H9 (cell line): ENCODE measurements at regions not wholly inside any gene's neighbourhood (a gene's known extent, or its start where the extent isn't known, plus 50 kb on each side); places are given as distances from the start of the nearest gene placed in this dataset.

ENCODE experiments used
- DNase-seq: peaks from one replicate; pipeline ENCODE4 v3.0.0-alpha.2; 2017
- H2AFZ ChIP-seq: one replicate; pipeline ENCODE4 v1.6.1; 2013; ENCODE audit warnings: mild to moderate bottlenecking, low read length, control low read depth, moderate library complexity
- H2AK5ac ChIP-seq: 2 replicates; pipeline ENCODE4 v1.6.1; 2013; ENCODE audit warnings: low read length, control low read depth, mixed read lengths; ENCODE audit not compliant: insufficient read length
- H2BK120ac ChIP-seq: one replicate; pipeline ENCODE4 v1.6.1; 2013; ENCODE audit warnings: low read depth, mild to moderate bottlenecking, low read length, control low read depth, inconsistent platforms; ENCODE audit not compliant: poor library complexity, severe bottlenecking
- H2BK12ac ChIP-seq: 2 replicates; pipeline ENCODE4 v1.6.1; 2013; ENCODE audit warnings: low read length, control low read depth, mixed read lengths, low read depth; ENCODE audit not compliant: insufficient read length
- H2BK15ac ChIP-seq: 2 replicates; pipeline ENCODE4 v1.6.1; 2013; ENCODE audit warnings: low read depth, low read length, control low read depth
- H2BK20ac ChIP-seq: one replicate; pipeline ENCODE4 v1.6.1; 2013; ENCODE audit warnings: low read depth, mild to moderate bottlenecking, low read length, control low read depth, inconsistent platforms; ENCODE audit not compliant: poor library complexity, severe bottlenecking
- H2BK5ac ChIP-seq: 2 replicates; pipeline ENCODE4 v1.6.1; 2013; ENCODE audit warnings: low read length, control low read depth, mixed read lengths; ENCODE audit not compliant: insufficient read length
- H3K14ac ChIP-seq: 2 replicates; pipeline ENCODE4 v1.6.1; 2013; ENCODE audit warnings: low read length, control low read depth; ENCODE audit not compliant: insufficient read depth
- H3K18ac ChIP-seq: 2 replicates; pipeline ENCODE4 v1.6.1; 2013; ENCODE audit warnings: low read depth, mild to moderate bottlenecking, mixed read lengths, low read length, control low read depth; ENCODE audit not compliant: insufficient read length
- H3K23ac ChIP-seq: 2 replicates; pipeline ENCODE4 v1.6.1; 2013; ENCODE audit warnings: low read length, control low read depth, mixed read lengths, low read depth; ENCODE audit not compliant: insufficient read length
- H3K23me2 ChIP-seq: 2 replicates; pipeline ENCODE4 v1.6.1; 2013; ENCODE audit warnings: low read depth, mild to moderate bottlenecking, mixed read lengths, low read length, control low read depth; ENCODE audit not compliant: insufficient read length, poor library complexity, severe bottlenecking
- H3K27ac ChIP-seq: 2 replicates; pipeline ENCODE4 v1.5.1; 2013; ENCODE audit warnings: low read length, control low read depth, mixed read lengths, low read depth; ENCODE audit not compliant: insufficient read length
- H3K27me3 ChIP-seq: 2 replicates; pipeline ENCODE4 v1.6.1; 2013; ENCODE audit warnings: low read length, control low read depth, inconsistent platforms; ENCODE audit not compliant: insufficient read depth
- H3K4ac ChIP-seq: 2 replicates; pipeline ENCODE4 v1.6.1; 2013; ENCODE audit warnings: low read depth, mild to moderate bottlenecking, control low read depth, inconsistent platforms, low read length, moderate library complexity
- H3K4me1 ChIP-seq: 2 replicates; pipeline ENCODE4 v1.6.1; 2013; ENCODE audit warnings: low read length, control low read depth, inconsistent platforms; ENCODE audit not compliant: insufficient read depth
- H3K4me2 ChIP-seq: 2 replicates; pipeline ENCODE4 v1.6.1; 2013; ENCODE audit warnings: low read length, control low read depth, mixed read lengths; ENCODE audit not compliant: insufficient read length, insufficient read depth
- H3K56ac ChIP-seq: 2 replicates; pipeline ENCODE4 v1.6.1; 2013; ENCODE audit warnings: low read depth, mild to moderate bottlenecking, mixed read lengths, low read length, control low read depth; ENCODE audit not compliant: insufficient read length
- H3K79me1 ChIP-seq: 2 replicates; pipeline ENCODE4 v1.6.1; 2013; ENCODE audit warnings: low read depth, mild to moderate bottlenecking, moderate library complexity, low read length, control low read depth, inconsistent platforms; ENCODE audit not compliant: insufficient read depth, poor library complexity, severe bottlenecking
- H3K79me2 ChIP-seq: 2 replicates; pipeline ENCODE4 v1.6.1; 2013; ENCODE audit warnings: low read length, control low read depth, inconsistent platforms; ENCODE audit not compliant: insufficient read depth
- H3K9ac ChIP-seq: 2 replicates; pipeline ENCODE4 v1.6.1; 2013; ENCODE audit warnings: low read length, control low read depth, mixed read lengths; ENCODE audit not compliant: insufficient read length; ENCODE audit errors: extremely low read depth
- H3K9me3 ChIP-seq: one replicate; pipeline ENCODE4 v1.6.1; 2013; ENCODE audit warnings: low read depth, low read length, inconsistent platforms; ENCODE audit not compliant: control insufficient read depth
- H3T11ph ChIP-seq: one replicate; pipeline ENCODE4 v1.6.1; 2013; ENCODE audit warnings: mild to moderate bottlenecking, low read length, control low read depth, inconsistent platforms
- H4K20me1 ChIP-seq: one replicate; pipeline ENCODE4 v1.6.1; 2013; ENCODE audit not compliant: control insufficient read depth, insufficient read length, insufficient read depth
- H4K5ac ChIP-seq: 2 replicates; pipeline ENCODE4 v1.6.1; 2013; ENCODE audit warnings: low read depth, mild to moderate bottlenecking, mixed read lengths, low read length, control low read depth; ENCODE audit not compliant: insufficient read length
- H4K8ac ChIP-seq: replicated peaks from 2 replicates; pipeline ENCODE4 v1.6.1; 2013; ENCODE audit warnings: low read length, control low read depth, mixed read lengths, low read depth; ENCODE audit not compliant: insufficient read length
- H4K91ac ChIP-seq: 2 replicates; pipeline ENCODE4 v1.6.1; 2013; ENCODE audit warnings: low read depth, mild to moderate bottlenecking, moderate library complexity, mixed read lengths, low read length, control low read depth; ENCODE audit not compliant: insufficient read length
- H3K27ac Mint-ChIP-seq, 3 experiments: 2 replicates in 2 of 3; 3 replicates in 1 of 3; pipeline ENCODE4 v1.8.0; 2020 to 2021; ENCODE audit warnings: mixed read lengths in 3 of 3, mild to moderate bottlenecking in 1 of 3, moderate library complexity in 1 of 3
- H3K27me3 Mint-ChIP-seq: 2 replicates; pipeline ENCODE4 v1.8.0; 2021; ENCODE audit warnings: low read depth, mild to moderate bottlenecking, moderate library complexity, mixed read lengths
- H3K36me3 Mint-ChIP-seq, 3 experiments: 2 replicates in 2 of 3; 3 replicates in 1 of 3; pipeline ENCODE4 v1.8.0; 2020 to 2021; ENCODE audit warnings: low read depth in 3 of 3, mixed read lengths in 3 of 3; ENCODE audit not compliant: insufficient read depth in 1 of 3
- H3K4me1 Mint-ChIP-seq, 2 experiments: 2 replicates each; pipeline ENCODE4 v1.8.0; 2020; ENCODE audit warnings: mixed read lengths in 2 of 2
- H3K4me3 Mint-ChIP-seq, 2 experiments: 2 replicates in 1 of 2; 3 replicates in 1 of 2; pipeline ENCODE4 v1.8.0; 2020 to 2021; ENCODE audit warnings: mild to moderate bottlenecking in 2 of 2, mixed read lengths in 2 of 2, moderate library complexity in 1 of 2
- H3K9me3 Mint-ChIP-seq, 2 experiments: 2 replicates in 1 of 2; 3 replicates in 1 of 2; pipeline ENCODE4 v1.8.0; 2020; ENCODE audit warnings: mild to moderate bottlenecking in 2 of 2, mixed read lengths in 2 of 2, moderate library complexity in 1 of 2
- CTCF ChIP-seq: fragments of 200-600 bp; sonication (generic); conservative IDR thresholded peaks from 3 replicates; pipeline ENCODE4 v1.8.0; 2021; ENCODE audit warnings: antibody characterized with exemption, mild to moderate bottlenecking
- whole genome bisulfite sequencing: extraction: QIAGEN DNeasy Blood & Tissue Kit; methylation state at CpG from one replicate; pipeline ENCODE4 v1.1.7; 2013; ENCODE audit warnings: missing lambda C conversion rate, low lambda C conversion rate, mixed read lengths; ENCODE audit not compliant: insufficient read length; ENCODE audit errors: extremely low coverage; 5-methylcytosine and 5-hydroxymethylcytosine counted together

- no peak overlapping the region for H3K18ac ChIP-seq
- peaks cover 27% of the 10 kb centered on the region in 2 experiments for H3K9me3 Mint-ChIP-seq
- no peak overlapping the region for H3K4me3 Mint-ChIP-seq
- no peak for DNase-seq
- no peak overlapping the region for H4K8ac ChIP-seq
- H2BK15ac ChIP-seq = no peak overlapping the region
- H2AK5ac ChIP-seq = no peak overlapping the region
- WGBS = no CpG with 5 or more reads among the region's 1 CpG
- peaks cover 15 to 16% (median 15%) of the 10 kb centered on the region in 3 experiments for H3K36me3 Mint-ChIP-seq
- no peak overlapping the region for H3K27ac Mint-ChIP-seq
- no peak overlapping the region for H4K5ac ChIP-seq
- H3K9me3 ChIP-seq = peaks cover 6% of the 10 kb centered on the region
- no peaks in the 10 kb centered on the region for H3K23me2 ChIP-seq
- no peak overlapping the region for H3K27ac ChIP-seq
- no peak overlapping the region for H2BK120ac ChIP-seq
- H4K20me1 ChIP-seq = no peaks in the 10 kb centered on the region
- H3K27me3 ChIP-seq = no peaks in the 10 kb centered on the region
- H3K14ac ChIP-seq = no peak overlapping the region
- no peaks in the 10 kb centered on the region for H3K4me1 Mint-ChIP-seq
- H3K79me1 ChIP-seq = no peaks in the 10 kb centered on the region
- H3K56ac ChIP-seq = no peak overlapping the region
- H2BK12ac ChIP-seq = no peak overlapping the region
- H3K4me1 ChIP-seq = no peaks in the 10 kb centered on the region
- H2AFZ ChIP-seq = no peak overlapping the region
- H3K23ac ChIP-seq = no peak overlapping the region
- H2BK5ac ChIP-seq = no peak overlapping the region
- H3T11ph ChIP-seq = no peak overlapping the region
- H3K27me3 Mint-ChIP-seq = no peaks in the 10 kb centered on the region
- H3K9ac ChIP-seq = no peak overlapping the region
- no peak overlapping the region for H3K4ac ChIP-seq
- H3K79me2 ChIP-seq = no peaks in the 10 kb centered on the region
- H4K91ac ChIP-seq = no peak overlapping the region
- no peak overlapping the region for H3K4me2 ChIP-seq
- no peak for TF ChIP-seq CTCF
- no peak overlapping the region for H2BK20ac ChIP-seq
Measured at GRCh38 chr4:159922119-159922518, 819.2 kb downstream of the RAPGEF2 start.
